ENCODE measurements at regions not wholly inside any gene's neighbourhood (a gene's known extent, or its start where the extent isn't known, plus 50 kb on each side); places are given as distances from the start of the nearest gene placed in this dataset.
"Not testable (repeated sequence)": the region's sequence is repeated elsewhere in the genome, so short reads cannot be mapped to it uniquely, and the experiment has no call there.

- not testable (repeated sequence) for TF ChIP-seq PATZ1 (CRISPR knock-in tag; IDR thresholded peaks at IDR 0.05; ENCODE audit: borderline replicate concordance); BACH2 (CRISPR knock-in tag; IDR thresholded peaks at IDR 0.05; ENCODE audit: borderline replicate concordance); PPARA (CRISPR knock-in tag; IDR thresholded peaks at IDR 0.05; ENCODE audit: borderline replicate concordance); TSHZ2 (CRISPR knock-in tag; IDR thresholded peaks at IDR 0.05); ZNF8 (CRISPR knock-in tag; IDR thresholded peaks at IDR 0.05); ISL1 (CRISPR knock-in tag; IDR thresholded peaks at IDR 0.05); ZC3H10 (CRISPR knock-in tag; IDR thresholded peaks at IDR 0.05); CREB5 (CRISPR knock-in tag; IDR thresholded peaks at IDR 0.05; ENCODE audit: low read depth); POU6F1 (CRISPR knock-in tag; IDR thresholded peaks at IDR 0.05; ENCODE audit: borderline replicate concordance, low read depth); CSDC2 (CRISPR knock-in tag; IDR thresholded peaks at IDR 0.05); ZFP3 (CRISPR knock-in tag; IDR thresholded peaks at IDR 0.05)
Observed at GRCh38 chr5:177930269-177931022, 65.6 kb downstream of the PROP1 start.
